ENCODE measurements at regions not wholly inside any gene's neighbourhood (a gene's known extent, or its start where the extent isn't known, plus 50 kb on each side); places are given as distances from the start of the nearest gene placed in this dataset.

- H3K27me3 ChIP-seq = no peaks in the 10 kb centered on the region
- no peak for TF ChIP-seq CTCF (IDR thresholded peaks at IDR 0.05; ENCODE audit: low read depth, low read length)
- H3K4me1 ChIP-seq (ENCODE audit: low read depth) = no peaks in the 10 kb centered on the region
- H3K4me3 ChIP-seq = no peak overlapping the region
- H3K36me3 ChIP-seq = no peaks in the 10 kb centered on the region
- no peaks in the 10 kb centered on the region for H3K9me3 ChIP-seq (ENCODE audit: low read depth)
- no peak for DNase-seq (ENCODE audit: low read depth in 1 of 2, low spot score in 1 of 2)
- H3K27ac ChIP-seq = no peak overlapping the region
Measured at GRCh38 chr16:61243954-61244353, 792.3 kb downstream of the CDH8 start.

GRCh38 chr16:61237884-61238485, 798.3 kb downstream of the CDH8 start:
- no peak for TF ChIP-seq CTCF (IDR thresholded peaks at IDR 0.05; ENCODE audit: low read depth, low read length)
- Histone ChIP-seq H3K4me1 (ENCODE audit: low read depth) (no peaks in the 10 kb centered on the region), H3K27ac (no peak overlapping the region), H3K9me3 (ENCODE audit: low read depth) (no peaks in the 10 kb centered on the region), H3K36me3 (no peaks in the 10 kb centered on the region), H3K27me3 (no peaks in the 10 kb centered on the region), H3K4me3 (no peak overlapping the region)
- no peak for DNase-seq (ENCODE audit: low read depth in 1 of 2, low spot score in 1 of 2)

GRCh38 chr16:61233713-61234112, 802.5 kb downstream of the CDH8 start:
- H3K27ac ChIP-seq = no peak overlapping the region
- no peak for TF ChIP-seq CTCF (IDR thresholded peaks at IDR 0.05; ENCODE audit: low read depth, low read length)

GRCh38 chr16:61228371-61228770, 807.9 kb downstream of the CDH8 start:
- H3K4me3 ChIP-seq = no peak overlapping the region
- H3K27me3 ChIP-seq = no peaks in the 10 kb centered on the region
- no peaks in the 10 kb centered on the region for H3K4me1 ChIP-seq (ENCODE audit: low read depth)
- TF ChIP-seq CTCF (IDR thresholded peaks at IDR 0.05; ENCODE audit: low read depth, low read length) = no peak
- H3K9me3 ChIP-seq (ENCODE audit: low read depth) = no peaks in the 10 kb centered on the region
- no peak for DNase-seq (ENCODE audit: low read depth in 1 of 2, low spot score in 1 of 2)
- no peaks in the 10 kb centered on the region for H3K36me3 ChIP-seq
- H3K27ac ChIP-seq = no peak overlapping the region

More at GRCh38 chr16:61233713-61234112, 802.5 kb downstream of the CDH8 start:
- H3K9me3 ChIP-seq (ENCODE audit: low read depth) = no peaks in the 10 kb centered on the region
- H3K4me1 ChIP-seq (ENCODE audit: low read depth) = no peaks in the 10 kb centered on the region
- no peaks in the 10 kb centered on the region for H3K36me3 ChIP-seq
- H3K27me3 ChIP-seq = no peaks in the 10 kb centered on the region
- DNase-seq (ENCODE audit: low read depth in 1 of 2, low spot score in 1 of 2) = no peak
- H3K4me3 ChIP-seq = no peak overlapping the region

- DNase-seq (ENCODE audit: low read depth in 1 of 2, low spot score in 1 of 2) = no peak
- Histone ChIP-seq H3K36me3 (no peaks in the 10 kb centered on the region), H3K9me3 (ENCODE audit: low read depth) (no peaks in the 10 kb centered on the region), H3K27ac (no peak overlapping the region), H3K4me3 (no peak overlapping the region), H3K4me1 (ENCODE audit: low read depth) (no peaks in the 10 kb centered on the region), H3K27me3 (no peaks in the 10 kb centered on the region)
- TF ChIP-seq CTCF (IDR thresholded peaks at IDR 0.05; ENCODE audit: low read depth, low read length) = no peak
Measured at GRCh38 chr16:61215605-61216004, 820.6 kb downstream of the CDH8 start.

All from cardiac muscle cell (in vitro differentiated cells and primary cell).